HEK293 (cell line): ENCODE measurements at regions not wholly inside any gene's neighbourhood (a gene's known extent, or its start where the extent isn't known, plus 50 kb on each side); places are given as distances from the start of the nearest gene placed in this dataset.
A peak's percentile ranks its signal among the peaks of the same experiment; 100 is the strongest.

Source experiments
- CTCF ChIA-PET: fragments of 350-600 bp; formaldehyde crosslinking; extraction: SDS; loops from one replicate; lab custom pipeline; 2021; ENCODE audit warnings: antibody characterized with exemption; lab: Yijun Ruan, JAX
- POLR2A ChIA-PET: fragments of 300-600 bp; formaldehyde crosslinking; extraction: SDS; loops from one replicate; lab custom pipeline; 2020; ENCODE audit warnings: antibody characterized with exemption, inconsistent platforms; lab: Yijun Ruan, JAX
- H3K27ac ChIP-seq: fragments of 200-500 bp; sonication (Bioruptor generic); 2 replicates; pipeline ENCODE4 v1.5.1; 2014; ENCODE audit warnings: low read depth, low read length, control low read depth, inconsistent platforms; ENCODE audit errors: extremely low read depth
- H3K36me3 ChIP-seq, 2 experiments: fragments of 200-500 bp in 1 of 2; sonication (Bioruptor generic) in 1 of 2; 1 replicate in 1 of 2; 2 replicates in 1 of 2; pipeline ENCODE4 v1.5.1; 2014 to 2017; ENCODE audit warnings: inconsistent platforms in 2 of 2, low read length in 2 of 2; ENCODE audit not compliant: control insufficient read depth in 2 of 2, insufficient read depth in 1 of 2
- H3K4me1 ChIP-seq: fragments of 200-500 bp; sonication (Bioruptor generic); 2 replicates; pipeline ENCODE4 v1.5.1; 2014; ENCODE audit warnings: mild to moderate bottlenecking, low read length, inconsistent platforms; ENCODE audit not compliant: control insufficient read depth, insufficient read depth
- H3K4me3 ChIP-seq: 2 replicates; pipeline ENCODE4 v1.5.1; 2011; ENCODE audit warnings: low read depth, mild to moderate bottlenecking, control low read depth, low read length, moderate library complexity
- H3K9me3 ChIP-seq: fragments of 200-500 bp; sonication (Bioruptor generic); 2 replicates; pipeline ENCODE4 v1.5.1; 2014; ENCODE audit warnings: low read depth, low read length, inconsistent platforms; ENCODE audit not compliant: control insufficient read depth, insufficient read depth
- HOXA7 ChIP-seq: sonication (generic); formaldehyde crosslinking; IDR thresholded peaks from 2 replicates; pipeline ENCODE4 v1.8.1; 2022; ENCODE audit warnings: missing genetic modification reagents, borderline replicate concordance
- INSM2 ChIP-seq: fragments of 450-650 bp; formaldehyde crosslinking; IDR thresholded peaks from 2 replicates; pipeline ENCODE4 v1.5.1; 2016; ENCODE audit warnings: missing biosample characterization, missing genetic modification characterization
- KLF10 ChIP-seq: fragments of 450-650 bp; IDR thresholded peaks from 2 replicates; pipeline ENCODE4 v1.5.1; 2018; ENCODE audit warnings: missing biosample characterization, mild to moderate bottlenecking, missing genetic modification characterization
- KLF9 ChIP-seq: fragments of 450-650 bp; formaldehyde crosslinking; IDR thresholded peaks from 2 replicates; pipeline ENCODE4 v1.5.1; 2016; ENCODE audit warnings: missing biosample characterization, missing genetic modification characterization, low read depth
- PBX3 ChIP-seq: sonication (generic); formaldehyde crosslinking; IDR thresholded peaks from 2 replicates; pipeline ENCODE4 v1.8.1; 2022; ENCODE audit warnings: mild to moderate bottlenecking, moderate library complexity, missing genetic modification reagents
- SALL2 ChIP-seq: fragments of 450-650 bp; formaldehyde crosslinking; IDR thresholded peaks from 2 replicates; pipeline ENCODE4 v1.5.0; 2017; ENCODE audit warnings: missing biosample characterization, mild to moderate bottlenecking, missing genetic modification characterization, borderline replicate concordance
- SCRT1 ChIP-seq: fragments of 450-650 bp; formaldehyde crosslinking; IDR thresholded peaks from 2 replicates; pipeline ENCODE4 v1.5.1; 2016; ENCODE audit warnings: missing biosample characterization, missing genetic modification characterization, borderline replicate concordance
- SCRT2 ChIP-seq: fragments of 450-650 bp; formaldehyde crosslinking; IDR thresholded peaks from 2 replicates; pipeline ENCODE4 v1.5.1; 2016; ENCODE audit warnings: missing biosample characterization, missing genetic modification characterization
- SETDB1 ChIP-seq: IDR thresholded peaks from one replicate; pipeline ENCODE4 v1.6.1; 2017; ENCODE audit warnings: mild to moderate bottlenecking, low read length, moderate library complexity, mixed read lengths; ENCODE audit not compliant: insufficient read length
- SP3 ChIP-seq: fragments of 450-650 bp; formaldehyde crosslinking; IDR thresholded peaks from 2 replicates; pipeline ENCODE4 v1.5.1; 2016; ENCODE audit warnings: missing biosample characterization, missing genetic modification characterization
- ZBTB21 ChIP-seq: fragments of 450-650 bp; formaldehyde crosslinking; IDR thresholded peaks from 2 replicates; pipeline ENCODE4 v1.5.1; 2017; ENCODE audit warnings: missing biosample characterization, missing genetic modification characterization
- ZFP37 ChIP-seq: fragments of 450-650 bp; formaldehyde crosslinking; IDR thresholded peaks from 2 replicates; pipeline ENCODE4 v1.5.1; 2016; ENCODE audit warnings: missing biosample characterization, missing genetic modification characterization
- ZNF24 ChIP-seq: fragments of 450-650 bp; formaldehyde crosslinking; IDR thresholded peaks from 2 replicates; pipeline ENCODE4 v1.5.1; 2016; ENCODE audit warnings: missing biosample characterization, missing genetic modification characterization
- ZNF423 ChIP-seq: fragments of 450-650 bp; formaldehyde crosslinking; IDR thresholded peaks from 2 replicates; pipeline ENCODE4 v1.5.1; 2016; ENCODE audit warnings: missing biosample characterization, missing genetic modification characterization
- ZNF561 ChIP-seq: fragments of 450-650 bp; IDR thresholded peaks from 2 replicates; pipeline ENCODE4 v1.5.1; 2018; ENCODE audit warnings: missing biosample characterization, missing genetic modification characterization, borderline replicate concordance
- ZNF654 ChIP-seq: fragments of 450-650 bp; formaldehyde crosslinking; IDR thresholded peaks from 2 replicates; pipeline ENCODE4 v1.5.1; 2016; ENCODE audit warnings: low read depth, missing biosample characterization, missing genetic modification characterization
- ZNF792 ChIP-seq: fragments of 450-650 bp; formaldehyde crosslinking; IDR thresholded peaks from 2 replicates; pipeline ENCODE4 v1.5.1; 2016; ENCODE audit warnings: missing biosample characterization, missing genetic modification characterization
- ZSCAN5A ChIP-seq: fragments of 450-650 bp; formaldehyde crosslinking; IDR thresholded peaks from 2 replicates; pipeline ENCODE4 v1.5.1; 2016; ENCODE audit warnings: missing biosample characterization, missing genetic modification characterization
- TF ChIP-seq, protein P1 (sequence below): fragments of 450-650 bp; formaldehyde crosslinking; IDR thresholded peaks from 2 replicates; pipeline ENCODE4 v1.5.1; 2016; ENCODE audit warnings: missing biosample characterization, missing genetic modification characterization
- TF ChIP-seq, protein P2 (sequence below): fragments of 450-650 bp; IDR thresholded peaks from 2 replicates; pipeline ENCODE4 v1.5.1; 2018; ENCODE audit warnings: missing biosample characterization, missing genetic modification characterization
- TF ChIP-seq, protein P3 (sequence below): fragments of 450-650 bp; formaldehyde crosslinking; IDR thresholded peaks from 2 replicates; pipeline ENCODE4 v1.5.1; 2016; ENCODE audit warnings: missing biosample characterization, missing genetic modification characterization, borderline replicate concordance

- TF ChIP-seq, protein P1, sequence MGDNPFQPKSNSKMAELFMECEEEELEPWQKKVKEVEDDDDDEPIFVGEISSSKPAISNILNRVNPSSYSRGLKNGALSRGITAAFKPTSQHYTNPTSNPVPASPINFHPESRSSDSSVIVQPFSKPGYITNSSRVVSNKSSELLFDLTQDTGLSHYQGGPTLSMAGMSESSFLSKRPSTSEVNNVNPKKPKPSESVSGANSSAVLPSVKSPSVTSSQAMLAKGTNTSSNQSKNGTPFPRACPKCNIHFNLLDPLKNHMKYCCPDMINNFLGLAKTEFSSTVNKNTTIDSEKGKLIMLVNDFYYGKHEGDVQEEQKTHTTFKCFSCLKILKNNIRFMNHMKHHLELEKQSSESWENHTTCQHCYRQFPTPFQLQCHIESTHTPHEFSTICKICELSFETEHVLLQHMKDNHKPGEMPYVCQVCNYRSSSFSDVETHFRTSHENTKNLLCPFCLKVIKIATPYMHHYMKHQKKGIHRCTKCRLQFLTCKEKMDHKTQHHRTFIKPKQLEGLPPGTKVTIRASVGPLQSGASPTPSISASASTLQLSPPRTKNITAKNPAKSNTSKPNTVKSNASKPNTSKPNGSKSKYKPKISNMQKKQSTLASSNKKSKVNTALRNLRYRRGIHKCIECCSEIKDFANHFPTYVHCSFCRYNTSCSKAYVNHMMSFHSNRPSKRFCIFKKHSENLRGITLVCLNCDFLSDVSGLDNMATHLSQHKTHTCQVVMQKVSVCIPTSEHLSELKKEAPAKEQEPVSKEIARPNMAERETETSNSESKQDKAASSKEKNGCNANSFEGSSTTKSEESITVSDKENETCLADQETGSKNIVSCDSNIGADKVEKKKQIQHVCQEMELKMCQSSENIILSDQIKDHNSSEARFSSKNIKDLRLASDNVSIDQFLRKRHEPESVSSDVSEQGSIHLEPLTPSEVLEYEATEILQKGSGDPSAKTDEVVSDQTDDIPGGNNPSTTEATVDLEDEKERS (tag by site-specific recombination) = no peak
- TF ChIP-seq, protein P2, sequence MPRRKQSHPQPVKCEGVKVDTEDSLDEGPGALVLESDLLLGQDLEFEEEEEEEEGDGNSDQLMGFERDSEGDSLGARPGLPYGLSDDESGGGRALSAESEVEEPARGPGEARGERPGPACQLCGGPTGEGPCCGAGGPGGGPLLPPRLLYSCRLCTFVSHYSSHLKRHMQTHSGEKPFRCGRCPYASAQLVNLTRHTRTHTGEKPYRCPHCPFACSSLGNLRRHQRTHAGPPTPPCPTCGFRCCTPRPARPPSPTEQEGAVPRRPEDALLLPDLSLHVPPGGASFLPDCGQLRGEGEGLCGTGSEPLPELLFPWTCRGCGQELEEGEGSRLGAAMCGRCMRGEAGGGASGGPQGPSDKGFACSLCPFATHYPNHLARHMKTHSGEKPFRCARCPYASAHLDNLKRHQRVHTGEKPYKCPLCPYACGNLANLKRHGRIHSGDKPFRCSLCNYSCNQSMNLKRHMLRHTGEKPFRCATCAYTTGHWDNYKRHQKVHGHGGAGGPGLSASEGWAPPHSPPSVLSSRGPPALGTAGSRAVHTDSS (tag by site-specific recombination) = no peak
- TF ChIP-seq ZNF792 (tag by site-specific recombination) = no peak
- no peak for TF ChIP-seq SP3
Measured at GRCh38 chrX:42143866-42144592, 220.7 kb upstream of the CASK start (continued).

- POLR2A ChIA-PET = no interaction called here
- TF ChIP-seq ZBTB21 (tag by site-specific recombination) (no peak), ZNF423 (tag by site-specific recombination) (no peak), ZNF561 (tag by site-specific recombination) (no peak), SETDB1 (peak; percentile 93)
- CTCF ChIA-PET = interaction anchor here (0.6 to 0.7 kb wide), 3 partner anchors 27 to 342 kb away, joined by 4 to 5 read pairs (median 5); no protein-coding TSS in a partner anchor
Measured at GRCh38 chrX:42140320-42140719, 217.0 kb upstream of the CASK start.

GRCh38 chrX:42135583-42136228 is 212.4 kb upstream of the CASK start:
- Histone ChIP-seq H3K9me3 (no peaks in the 10 kb centered on the region; the same call in none of the 2 replicates), H3K27ac (no peak overlapping the region), H3K36me3 (no peaks in the 10 kb centered on the region), H3K4me1 (no peaks in the 10 kb centered on the region), H3K4me3 (no peak overlapping the region)
- POLR2A ChIA-PET = no interaction called here
- CTCF ChIA-PET = interaction anchor here (0.6 kb wide), 1 partner anchor 1563 kb away, joined by 3 read pairs; no protein-coding TSS in a partner anchor
- TF ChIP-seq SP3 = no peak
- no peak for TF ChIP-seq ZNF24 (tag by site-specific recombination)
- TF ChIP-seq, protein P3, sequence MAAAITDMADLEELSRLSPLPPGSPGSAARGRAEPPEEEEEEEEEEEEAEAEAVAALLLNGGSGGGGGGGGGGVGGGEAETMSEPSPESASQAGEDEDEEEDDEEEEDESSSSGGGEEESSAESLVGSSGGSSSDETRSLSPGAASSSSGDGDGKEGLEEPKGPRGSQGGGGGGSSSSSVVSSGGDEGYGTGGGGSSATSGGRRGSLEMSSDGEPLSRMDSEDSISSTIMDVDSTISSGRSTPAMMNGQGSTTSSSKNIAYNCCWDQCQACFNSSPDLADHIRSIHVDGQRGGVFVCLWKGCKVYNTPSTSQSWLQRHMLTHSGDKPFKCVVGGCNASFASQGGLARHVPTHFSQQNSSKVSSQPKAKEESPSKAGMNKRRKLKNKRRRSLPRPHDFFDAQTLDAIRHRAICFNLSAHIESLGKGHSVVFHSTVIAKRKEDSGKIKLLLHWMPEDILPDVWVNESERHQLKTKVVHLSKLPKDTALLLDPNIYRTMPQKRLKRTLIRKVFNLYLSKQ (tag by site-specific recombination) = no peak
- TF ChIP-seq INSM2 (tag by site-specific recombination) = no peak
- no peak for TF ChIP-seq HOXA7
- TF ChIP-seq ZFP37 (tag by site-specific recombination) = no peak
- no peak for TF ChIP-seq KLF9 (tag by site-specific recombination)
- TF ChIP-seq KLF10 (tag by site-specific recombination) = no peak
- no peak for TF ChIP-seq ZNF654
- TF ChIP-seq ZSCAN5A (tag by site-specific recombination) = no peak
- TF ChIP-seq SCRT1 (tag by site-specific recombination) = no peak
- no peak for TF ChIP-seq SALL2 (tag by site-specific recombination)
- no peak for TF ChIP-seq PBX3 (CRISPR knock-in tag)
- TF ChIP-seq SCRT2 = no peak

More at GRCh38 chrX:42140320-42140719, 217.0 kb upstream of the CASK start:
- Histone ChIP-seq H3K27ac (no peak overlapping the region), H3K36me3 (no peaks in the 10 kb centered on the region), H3K4me1 (peaks cover 3% of the 10 kb centered on the region; the same call in 1 of the 2 replicates), H3K9me3 (no peaks in the 10 kb centered on the region; the same call in none of the 2 replicates), H3K4me3 (no peak overlapping the region)
